Body of pancreas (tissue), 4 donors: ENCODE measurements at regions not wholly inside any gene's neighbourhood (a gene's known extent, or its start where the extent isn't known, plus 50 kb on each side); places are given as distances from the start of the nearest gene placed in this dataset.
"Not testable (repeated sequence)": the region's sequence is repeated elsewhere in the genome, so short reads cannot be mapped to it uniquely, and the experiment has no call there.

ENCODE experiments used
- ATAC-seq: fragments of 150-250 bp; one replicate; pipeline ENCODE4 v1.9.1; 2016
- DNase-seq, 4 donors: peaks; one replicate each; pipeline ENCODE4 v3.0.0-alpha.2; 2019
- H3K27ac ChIP-seq, 4 donors: fragments of 200-600 bp; sonication (generic); 1 replicate in 3 of 4; 2 replicates in 1 of 4; pipeline versions ENCODE4 v1.5.1 to v1.6.1; 2016 to 2019; ENCODE audit warnings: mild to moderate bottlenecking in 1 of 4, mixed read lengths in 1 of 4, moderate library complexity in 1 of 4
- H3K27me3 ChIP-seq, 2 donors: fragments of 200-600 bp; sonication (generic); one replicate each; pipeline ENCODE4 v1.6.0; 2016; ENCODE audit warnings: mild to moderate bottlenecking in 1 of 2
- H3K36me3 ChIP-seq, 2 donors: fragments of 200-600 bp; sonication (generic); replicated peaks in 1 of 2; 2 replicates each; pipeline ENCODE4 v1.5.1; 2016; ENCODE audit warnings: low read depth in 2 of 2; ENCODE audit not compliant: insufficient read depth in 1 of 2
- H3K4me1 ChIP-seq: fragments of 200-600 bp; sonication (generic); one replicate; pipeline ENCODE4 v1.6.0; 2016
- H3K4me3 ChIP-seq, 2 donors: fragments of 200-600 bp; sonication (generic); 1 replicate in 1 of 2; 2 replicates in 1 of 2; pipeline ENCODE4 v1.5.1; 2016 to 2019
- H3K9me3 ChIP-seq, 3 donors: fragments of 200-600 bp; sonication (generic); 1 replicate in 2 of 3; 2 replicates in 1 of 3; pipeline ENCODE4 v1.5.1; 2016
- POLR2A ChIP-seq, 3 donors: fragments of 450-650 bp; IDR thresholded peaks; one replicate each; pipeline ENCODE4 v1.6.1; 2016; ENCODE audit warnings: antibody characterized with exemption in 3 of 3, mild to moderate bottlenecking in 2 of 3
- WGBS, 2 donors: methylation state at CpG; one replicate each; pipeline ENCODE4 v1.1.5; 2017; 5-methylcytosine and 5-hydroxymethylcytosine counted together
- intact Hi-C: fragments of 100-400 bp; cut with DNase I; formaldehyde crosslinking; loops from one replicate; pipeline ENCODE4 v1.15.1; 2023
- TF ChIP-seq, protein P1 (sequence below), 7 experiments: fragments of 450-650 bp in 4 of 7; fragments of 200-600 bp in 3 of 7; sonication (generic) in 3 of 7; IDR thresholded peaks; one replicate each; pipeline ENCODE4 v1.5.1; 2016 to 2019; ENCODE audit warnings: antibody characterized with exemption in 7 of 7

DNA sequence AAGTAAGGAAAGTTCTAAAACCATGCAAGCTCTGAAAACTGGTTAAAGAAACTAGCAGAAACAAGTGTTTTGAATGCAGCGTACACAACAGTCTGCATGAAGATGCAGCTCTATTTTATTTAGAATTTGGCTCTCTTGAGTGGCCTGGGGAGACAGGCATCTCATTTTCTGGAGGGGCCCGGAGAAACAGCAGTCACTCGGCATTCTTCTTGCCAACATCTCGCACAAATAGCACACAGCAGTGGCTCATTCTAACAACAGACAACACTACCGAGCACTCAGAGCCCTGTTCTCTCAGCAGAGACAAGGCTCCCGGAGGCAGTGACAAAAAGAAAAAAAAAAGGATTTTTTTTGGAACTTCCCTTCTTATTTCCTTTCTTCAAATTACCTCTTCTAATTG, 108.5 kb upstream of the STMND1 start:
- no peak overlapping the region for H3K27ac ChIP-seq
- H3K27me3 ChIP-seq: no peaks in the 10 kb centered on the region
- ATAC-seq: no peak
- WGBS, 2 donors: 87 to 90% methylated on average over 6 of the region's 6 CpGs
- intact Hi-C loops: no loop called here
- TF ChIP-seq POLR2A (IDR thresholded peaks at IDR 0.05): no peak
- TF ChIP-seq, protein P1, sequence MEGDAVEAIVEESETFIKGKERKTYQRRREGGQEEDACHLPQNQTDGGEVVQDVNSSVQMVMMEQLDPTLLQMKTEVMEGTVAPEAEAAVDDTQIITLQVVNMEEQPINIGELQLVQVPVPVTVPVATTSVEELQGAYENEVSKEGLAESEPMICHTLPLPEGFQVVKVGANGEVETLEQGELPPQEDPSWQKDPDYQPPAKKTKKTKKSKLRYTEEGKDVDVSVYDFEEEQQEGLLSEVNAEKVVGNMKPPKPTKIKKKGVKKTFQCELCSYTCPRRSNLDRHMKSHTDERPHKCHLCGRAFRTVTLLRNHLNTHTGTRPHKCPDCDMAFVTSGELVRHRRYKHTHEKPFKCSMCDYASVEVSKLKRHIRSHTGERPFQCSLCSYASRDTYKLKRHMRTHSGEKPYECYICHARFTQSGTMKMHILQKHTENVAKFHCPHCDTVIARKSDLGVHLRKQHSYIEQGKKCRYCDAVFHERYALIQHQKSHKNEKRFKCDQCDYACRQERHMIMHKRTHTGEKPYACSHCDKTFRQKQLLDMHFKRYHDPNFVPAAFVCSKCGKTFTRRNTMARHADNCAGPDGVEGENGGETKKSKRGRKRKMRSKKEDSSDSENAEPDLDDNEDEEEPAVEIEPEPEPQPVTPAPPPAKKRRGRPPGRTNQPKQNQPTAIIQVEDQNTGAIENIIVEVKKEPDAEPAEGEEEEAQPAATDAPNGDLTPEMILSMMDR (IDR thresholded peaks at IDR 0.05): no peak
- H3K36me3 ChIP-seq: no peaks in the 10 kb centered on the region
- DNase-seq: no peak
- no peaks in the 10 kb centered on the region for H3K9me3 ChIP-seq
- H3K4me1 ChIP-seq: no peaks in the 10 kb centered on the region
- no peak overlapping the region for H3K4me3 ChIP-seq

DNA sequence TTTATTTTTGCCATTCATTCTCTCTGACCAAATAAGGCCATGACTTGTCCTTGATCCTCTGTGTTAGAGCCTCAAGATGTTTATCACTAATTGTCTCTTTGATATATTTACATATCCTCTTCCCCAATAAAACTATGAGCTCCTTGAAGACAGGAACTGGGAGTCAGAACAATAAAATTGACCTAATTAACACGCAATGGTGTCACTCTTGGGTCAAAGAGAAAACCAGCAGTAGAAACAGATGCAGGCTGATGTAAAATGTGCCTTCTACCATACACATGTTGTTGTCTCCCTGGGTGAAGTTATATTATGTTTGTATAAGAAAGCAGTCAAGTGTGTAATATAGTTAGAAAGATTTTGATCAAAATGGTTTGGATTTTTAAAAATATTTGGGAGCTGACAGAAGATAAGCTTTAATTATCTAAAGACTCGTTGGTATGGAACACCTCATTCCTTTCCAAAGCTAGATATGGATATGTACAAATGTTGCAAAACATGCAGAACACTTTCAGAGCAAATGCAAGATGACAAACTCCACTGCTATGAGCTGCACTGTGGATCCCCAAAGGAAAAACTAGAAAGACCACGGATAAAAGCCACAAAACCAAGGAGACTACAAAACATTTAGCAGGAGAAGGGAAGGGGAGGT, 109.7 kb upstream of the STMND1 start:
- no peak for ATAC-seq

DNA sequence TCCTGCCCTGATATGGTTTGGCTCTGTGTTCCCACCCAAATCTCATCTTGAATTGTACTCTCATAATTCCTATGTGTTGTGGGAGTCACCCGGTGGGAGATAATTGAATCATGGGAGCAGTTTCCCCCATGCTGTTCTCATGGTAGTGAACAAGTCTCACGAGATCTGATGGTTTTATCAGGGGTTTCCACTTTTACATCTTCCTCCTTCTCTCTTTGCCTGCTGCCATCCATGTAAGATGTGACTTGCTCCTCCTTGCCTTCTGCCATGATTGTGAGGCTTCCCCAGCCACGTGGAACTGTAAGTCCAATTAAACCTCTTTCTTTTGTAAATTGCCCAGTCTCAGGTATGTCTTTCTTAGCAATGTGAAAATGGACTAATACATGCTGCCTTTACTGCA, 111.9 kb upstream of the STMND1 start:
- H3K36me3 ChIP-seq, ATAC-seq, H3K9me3 ChIP-seq, H3K4me3 ChIP-seq, intact Hi-C loops, H3K27ac ChIP-seq, H3K27me3 ChIP-seq, H3K4me1 ChIP-seq, DNase-seq: not testable (repeated sequence)
- WGBS, 2 donors: 79 to 95% methylated on average over 3 of the region's 3 CpGs

More for the DNA sequence above, 109.7 kb upstream of the STMND1 start:
- no peaks in the 10 kb centered on the region for H3K27me3 ChIP-seq
- intact Hi-C loops: no loop called here
- no peak overlapping the region for H3K27ac ChIP-seq
- no peak for DNase-seq
- H3K4me3 ChIP-seq: no peak overlapping the region
- no peaks in the 10 kb centered on the region for H3K36me3 ChIP-seq
- no peaks in the 10 kb centered on the region for H3K9me3 ChIP-seq
- 53 to 56% methylated on average over 3 of the region's 3 CpGs for WGBS, 2 donors
- TF ChIP-seq, protein P1 (IDR thresholded peaks at IDR 0.05): no peak
- no peak for TF ChIP-seq POLR2A (IDR thresholded peaks at IDR 0.05)
- H3K4me1 ChIP-seq: no peaks in the 10 kb centered on the region

DNA sequence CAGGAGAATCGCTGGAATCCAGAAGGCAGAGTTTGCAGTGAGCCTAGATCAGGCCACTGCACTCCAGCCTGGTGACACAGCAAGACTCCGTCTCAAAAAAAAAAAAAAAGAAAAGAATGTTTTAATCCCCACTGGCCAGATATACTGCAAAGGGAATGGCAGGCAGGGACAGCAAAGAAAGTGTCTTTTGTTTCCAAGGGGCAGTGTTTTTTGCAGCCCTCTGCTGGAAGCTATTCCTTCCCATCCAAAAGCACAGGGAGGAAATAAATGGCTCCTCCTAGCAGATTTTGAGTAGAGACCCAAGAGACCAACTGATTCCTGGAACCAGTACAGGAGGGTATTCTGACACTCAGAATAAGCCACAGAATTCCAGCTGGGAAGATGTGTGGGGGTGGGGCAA, 112.5 kb upstream of the STMND1 start:
- 86 to 91% methylated on average over 2 of the region's 2 CpGs for WGBS, 2 donors
- ATAC-seq (no peak), DNase-seq (no peak)
- intact Hi-C loops: no loop called here
- Histone ChIP-seq H3K4me3 (no peak overlapping the region), H3K36me3 (no peaks in the 10 kb centered on the region), H3K27ac (no peak overlapping the region), H3K9me3 (no peaks in the 10 kb centered on the region), H3K4me1 (no peaks in the 10 kb centered on the region), H3K27me3 (no peaks in the 10 kb centered on the region)
- TF ChIP-seq, protein P1 (IDR thresholded peaks at IDR 0.05): no peak
- TF ChIP-seq POLR2A (IDR thresholded peaks at IDR 0.05): no peak

DNA sequence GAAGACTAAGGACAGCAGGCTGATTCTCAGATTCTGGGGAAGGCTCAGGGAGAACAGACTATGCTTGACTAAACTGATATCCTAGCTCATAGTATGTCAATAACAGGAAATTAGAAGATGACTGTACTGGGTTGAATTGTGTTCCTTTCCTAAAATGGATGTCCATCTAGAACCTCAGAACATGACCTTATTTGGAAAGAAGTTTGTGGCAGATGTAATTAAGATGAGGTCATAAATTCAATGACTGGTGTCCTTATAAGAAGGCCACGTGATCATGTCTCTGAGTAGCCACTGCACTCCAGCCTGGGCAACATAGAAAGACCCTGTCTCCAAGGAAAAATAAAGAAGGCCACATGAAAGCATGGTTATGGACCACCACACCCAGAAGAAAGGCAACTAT, 113.9 kb upstream of the STMND1 start:
- WGBS, 2 donors: 87 to 93% methylated on average over 1 of the region's 1 CpG
- intact Hi-C loops: no loop called here
- TF ChIP-seq POLR2A (IDR thresholded peaks at IDR 0.05): no peak
- TF ChIP-seq, protein P1 (IDR thresholded peaks at IDR 0.05): no peak
- Histone ChIP-seq H3K9me3 (no peaks in the 10 kb centered on the region), H3K36me3 (no peaks in the 10 kb centered on the region), H3K27me3 (no peaks in the 10 kb centered on the region), H3K4me3 (no peak overlapping the region), H3K4me1 (no peaks in the 10 kb centered on the region), H3K27ac (no peak overlapping the region)
- ATAC-seq (no peak), DNase-seq (no peak)
